ENCODE measurements at regions not wholly inside any gene's neighbourhood (a gene's known extent, or its start where the extent isn't known, plus 50 kb on each side); places are given as distances from the start of the nearest gene placed in this dataset.
A peak's percentile ranks its signal among the peaks of the same experiment; 100 is the strongest.

GRCh38 chr12:104846056-104846767 lies 111.9 kb downstream of the SLC41A2 start:
- peak in 1 of 2 donors; percentile 21 for DNase-seq (ENCODE audit: low read depth in 1 of 2, low spot score in 1 of 2)
- TF ChIP-seq CTCF (IDR thresholded peaks at IDR 0.05; ENCODE audit: low read depth, low read length): no peak

GRCh38 chr12:104844123-104844522 lies 114.0 kb downstream of the SLC41A2 start:
- H3K36me3 ChIP-seq: no peaks in the 10 kb centered on the region
- DNase-seq (ENCODE audit: low read depth in 1 of 2, low spot score in 1 of 2): no peak
- H3K27ac ChIP-seq: no peak overlapping the region
- TF ChIP-seq CTCF (IDR thresholded peaks at IDR 0.05; ENCODE audit: low read depth, low read length): no peak
- peaks cover 7% of the 10 kb centered on the region for H3K4me1 ChIP-seq (ENCODE audit: low read depth)
- H3K9me3 ChIP-seq (ENCODE audit: low read depth): no peaks in the 10 kb centered on the region
- H3K27me3 ChIP-seq: no peaks in the 10 kb centered on the region
- no peak overlapping the region for H3K4me3 ChIP-seq

More at GRCh38 chr12:104846056-104846767, 111.9 kb downstream of the SLC41A2 start:
- no peaks in the 10 kb centered on the region for H3K9me3 ChIP-seq (ENCODE audit: low read depth)
- no peak overlapping the region for H3K4me3 ChIP-seq
- no peaks in the 10 kb centered on the region for H3K27me3 ChIP-seq
- no peaks in the 10 kb centered on the region for H3K36me3 ChIP-seq
- no peak overlapping the region for H3K27ac ChIP-seq
- peaks cover 7% of the 10 kb centered on the region for H3K4me1 ChIP-seq (ENCODE audit: low read depth)

GRCh38 chr12:104840262-104840661 lies 117.8 kb downstream of the SLC41A2 start:
- TF ChIP-seq CTCF (IDR thresholded peaks at IDR 0.05; ENCODE audit: low read depth, low read length): no peak
- DNase-seq (ENCODE audit: low read depth in 1 of 2, low spot score in 1 of 2): no peak
- H3K36me3 ChIP-seq: no peaks in the 10 kb centered on the region

GRCh38 chr12:104835317-104835716 lies 122.8 kb downstream of the SLC41A2 start:
- Histone ChIP-seq H3K36me3 (no peaks in the 10 kb centered on the region), H3K27me3 (no peaks in the 10 kb centered on the region), H3K27ac (no peak overlapping the region), H3K4me1 (ENCODE audit: low read depth) (peaks cover 8% of the 10 kb centered on the region), H3K4me3 (no peak overlapping the region), H3K9me3 (ENCODE audit: low read depth) (no peaks in the 10 kb centered on the region)
- no peak for TF ChIP-seq CTCF (IDR thresholded peaks at IDR 0.05; ENCODE audit: low read depth, low read length)
- DNase-seq (ENCODE audit: low read depth in 1 of 2, low spot score in 1 of 2): no peak

More at GRCh38 chr12:104840262-104840661, 117.8 kb downstream of the SLC41A2 start:
- H3K4me3 ChIP-seq: no peak overlapping the region
- H3K27ac ChIP-seq: no peak overlapping the region
- no peaks in the 10 kb centered on the region for H3K9me3 ChIP-seq (ENCODE audit: low read depth)
- no peaks in the 10 kb centered on the region for H3K27me3 ChIP-seq
- peaks cover 8% of the 10 kb centered on the region for H3K4me1 ChIP-seq (ENCODE audit: low read depth)

GRCh38 chr12:104834607-104835006 lies 123.5 kb downstream of the SLC41A2 start:
- no peak for DNase-seq (ENCODE audit: low read depth in 1 of 2, low spot score in 1 of 2)
- Histone ChIP-seq H3K36me3 (no peaks in the 10 kb centered on the region), H3K27me3 (no peaks in the 10 kb centered on the region), H3K4me3 (no peak overlapping the region), H3K9me3 (ENCODE audit: low read depth) (no peaks in the 10 kb centered on the region), H3K4me1 (ENCODE audit: low read depth) (peaks cover 8% of the 10 kb centered on the region), H3K27ac (no peak overlapping the region)
- no peak for TF ChIP-seq CTCF (IDR thresholded peaks at IDR 0.05; ENCODE audit: low read depth, low read length)

Measured in cardiac muscle cell (in vitro differentiated cells and primary cell).